ENCODE measurements at regions not wholly inside any gene's neighbourhood (a gene's known extent, or its start where the extent isn't known, plus 50 kb on each side); places are given as distances from the start of the nearest gene placed in this dataset.

- TF ChIP-seq EZH2 (IDR thresholded peaks at IDR 0.05; ENCODE audit: borderline replicate concordance, low read depth, low read length, severe bottlenecking) (no peak), CTCF (IDR thresholded peaks at IDR 0.05; ENCODE audit: borderline replicate concordance, extremely low read depth, low read length, poor library complexity, severe bottlenecking) (no peak)
- Histone ChIP-seq H3K4me1 (ENCODE audit: insufficient read depth, low read length) (no peaks in the 10 kb centered on the region), H3K4me3 (ENCODE audit: low read depth in 1 of 2, low read length in 2 of 2) (no peak overlapping the region), H3K4me2 (ENCODE audit: insufficient read depth, low read length) (no peak overlapping the region), H3K9me3 (ENCODE audit: insufficient read depth, low read length, severe bottlenecking) (no peaks in the 10 kb centered on the region), H3K27me3 (ENCODE audit: insufficient read depth, low read length, poor library complexity) (no peaks in the 10 kb centered on the region), H3K27ac (ENCODE audit: low read length) (no peak overlapping the region), H4K20me1 (ENCODE audit: insufficient read depth, low read length) (no peaks in the 10 kb centered on the region), H3K9ac (ENCODE audit: low read depth, low read length) (no peak overlapping the region), H3K36me3 (ENCODE audit: insufficient read depth, low read length) (no peaks in the 10 kb centered on the region), H3K79me2 (ENCODE audit: insufficient read depth, low read length) (no peaks in the 10 kb centered on the region), H2AFZ (ENCODE audit: low read depth, low read length) (no peak overlapping the region)
- ATAC-seq (ENCODE audit: insufficient read depth, low read depth) (no peak), DNase-seq (no peak)
Observed at GRCh38 chr22:19635644-19636043, 78.7 kb upstream of the SEPTIN5 start.

- no peaks in the 10 kb centered on the region for H3K36me3 ChIP-seq (ENCODE audit: insufficient read depth, low read length)
- no peaks in the 10 kb centered on the region for H3K79me2 ChIP-seq (ENCODE audit: insufficient read depth, low read length)
- no peak for DNase-seq
- no peak overlapping the region for H3K27ac ChIP-seq (ENCODE audit: low read length)
- TF ChIP-seq CTCF (IDR thresholded peaks at IDR 0.05; ENCODE audit: borderline replicate concordance, extremely low read depth, low read length, poor library complexity, severe bottlenecking): no peak
- TF ChIP-seq EZH2 (IDR thresholded peaks at IDR 0.05; ENCODE audit: borderline replicate concordance, low read depth, low read length, severe bottlenecking): no peak
- no peak overlapping the region for H3K4me3 ChIP-seq (ENCODE audit: low read depth in 1 of 2, low read length in 2 of 2)
- H3K9me3 ChIP-seq (ENCODE audit: insufficient read depth, low read length, severe bottlenecking): no peaks in the 10 kb centered on the region
- no peak overlapping the region for H2AFZ ChIP-seq (ENCODE audit: low read depth, low read length)
- no peaks in the 10 kb centered on the region for H3K27me3 ChIP-seq (ENCODE audit: insufficient read depth, low read length, poor library complexity)
- ATAC-seq (ENCODE audit: insufficient read depth, low read depth): no peak
- H3K4me1 ChIP-seq (ENCODE audit: insufficient read depth, low read length): no peaks in the 10 kb centered on the region
- H3K9ac ChIP-seq (ENCODE audit: low read depth, low read length): no peak overlapping the region
- H4K20me1 ChIP-seq (ENCODE audit: insufficient read depth, low read length): no peaks in the 10 kb centered on the region
- no peak overlapping the region for H3K4me2 ChIP-seq (ENCODE audit: insufficient read depth, low read length)
Observed at GRCh38 chr22:19636696-19637407, 77.5 kb upstream of the SEPTIN5 start.

- Histone ChIP-seq H3K36me3 (ENCODE audit: insufficient read depth, low read length) (no peaks in the 10 kb centered on the region), H3K4me3 (ENCODE audit: low read depth in 1 of 2, low read length in 2 of 2) (no peak overlapping the region), H4K20me1 (ENCODE audit: insufficient read depth, low read length) (0 out of 2 replicates have a peak, but pooled peaks cover 2% of the 10 kb centered on the region), H3K4me1 (ENCODE audit: insufficient read depth, low read length) (no peaks in the 10 kb centered on the region), H3K4me2 (ENCODE audit: insufficient read depth, low read length) (no peak overlapping the region), H3K9ac (ENCODE audit: low read depth, low read length) (no peak overlapping the region), H3K79me2 (ENCODE audit: insufficient read depth, low read length) (no peaks in the 10 kb centered on the region), H3K27me3 (ENCODE audit: insufficient read depth, low read length, poor library complexity) (no peaks in the 10 kb centered on the region), H3K27ac (ENCODE audit: low read length) (no peak overlapping the region), H3K9me3 (ENCODE audit: insufficient read depth, low read length, severe bottlenecking) (no peaks in the 10 kb centered on the region), H2AFZ (ENCODE audit: low read depth, low read length) (no peak overlapping the region)
- DNase-seq (no peak), ATAC-seq (ENCODE audit: insufficient read depth, low read depth) (no peak)
- TF ChIP-seq EZH2 (IDR thresholded peaks at IDR 0.05; ENCODE audit: borderline replicate concordance, low read depth, low read length, severe bottlenecking): no peak
- no peak for TF ChIP-seq CTCF (IDR thresholded peaks at IDR 0.05; ENCODE audit: borderline replicate concordance, extremely low read depth, low read length, poor library complexity, severe bottlenecking)
Observed at GRCh38 chr22:19637408-19638281, 76.7 kb upstream of the SEPTIN5 start.
